ENCODE measurements at regions not wholly inside any gene's neighbourhood (a gene's known extent, or its start where the extent isn't known, plus 50 kb on each side); places are given as distances from the start of the nearest gene placed in this dataset.

- H3K4me1 ChIP-seq (ENCODE audit: control insufficient read depth, insufficient read depth, low read length), result no peaks in the 10 kb centered on the region
- no peaks in the 10 kb centered on the region for H3K36me3 ChIP-seq (ENCODE audit: control insufficient read depth in 2 of 2, insufficient read depth in 2 of 2, low read length in 2 of 2)
- H3K9me3 ChIP-seq (ENCODE audit: control insufficient read depth in 2 of 2, low read length in 2 of 2), result no peaks in the 10 kb centered on the region
- H3K9ac ChIP-seq (ENCODE audit: low read length in 2 of 2), result no peak overlapping the region
- no peak overlapping the region for H3K4me3 ChIP-seq (ENCODE audit: low read length in 2 of 2)
- no peaks in the 10 kb centered on the region for H3K27me3 ChIP-seq (ENCODE audit: control insufficient read depth in 1 of 2, insufficient read depth in 2 of 2, low read length in 2 of 2)
- no peak overlapping the region for H3K27ac ChIP-seq (ENCODE audit: low read length)
Measured at GRCh38 chr3:117356091-117356705, 646.6 kb downstream of the TUSC7 start.

GRCh38 chr3:117358717-117359314 lies 649.2 kb downstream of the TUSC7 start:
- Histone ChIP-seq H3K9me3 (ENCODE audit: control insufficient read depth in 2 of 2, low read length in 2 of 2) (no peaks in the 10 kb centered on the region), H3K36me3 (ENCODE audit: control insufficient read depth in 2 of 2, insufficient read depth in 2 of 2, low read length in 2 of 2) (no peaks in the 10 kb centered on the region), H3K9ac (ENCODE audit: low read length in 2 of 2) (no peak overlapping the region), H3K27ac (ENCODE audit: low read length) (no peak overlapping the region), H3K27me3 (ENCODE audit: control insufficient read depth in 1 of 2, insufficient read depth in 2 of 2, low read length in 2 of 2) (no peaks in the 10 kb centered on the region), H3K4me3 (ENCODE audit: low read length in 2 of 2) (no peak overlapping the region), H3K4me1 (ENCODE audit: control insufficient read depth, insufficient read depth, low read length) (no peaks in the 10 kb centered on the region)

- no peaks in the 10 kb centered on the region for H3K9me3 ChIP-seq (ENCODE audit: control insufficient read depth in 2 of 2, low read length in 2 of 2)
- no peaks in the 10 kb centered on the region for H3K4me1 ChIP-seq (ENCODE audit: control insufficient read depth, insufficient read depth, low read length)
- no peaks in the 10 kb centered on the region for H3K27me3 ChIP-seq (ENCODE audit: control insufficient read depth in 1 of 2, insufficient read depth in 2 of 2, low read length in 2 of 2)
- H3K9ac ChIP-seq (ENCODE audit: low read length in 2 of 2), result no peak overlapping the region
- H3K36me3 ChIP-seq (ENCODE audit: control insufficient read depth in 2 of 2, insufficient read depth in 2 of 2, low read length in 2 of 2), result no peaks in the 10 kb centered on the region
- H3K27ac ChIP-seq (ENCODE audit: low read length), result no peak overlapping the region
- H3K4me3 ChIP-seq (ENCODE audit: low read length in 2 of 2), result no peak overlapping the region
Measured at GRCh38 chr3:117366574-117366973, 657.0 kb downstream of the TUSC7 start.

- Histone ChIP-seq H3K36me3 (ENCODE audit: control insufficient read depth in 2 of 2, insufficient read depth in 2 of 2, low read length in 2 of 2) (no peaks in the 10 kb centered on the region), H3K4me1 (ENCODE audit: control insufficient read depth, insufficient read depth, low read length) (no peaks in the 10 kb centered on the region), H3K9ac (ENCODE audit: low read length in 2 of 2) (no peak overlapping the region), H3K27ac (ENCODE audit: low read length) (no peak overlapping the region), H3K27me3 (ENCODE audit: control insufficient read depth in 1 of 2, insufficient read depth in 2 of 2, low read length in 2 of 2) (no peaks in the 10 kb centered on the region), H3K4me3 (ENCODE audit: low read length in 2 of 2) (no peak overlapping the region), H3K9me3 (ENCODE audit: control insufficient read depth in 2 of 2, low read length in 2 of 2) (no peaks in the 10 kb centered on the region)
Measured at GRCh38 chr3:117367861-117368260, 658.3 kb downstream of the TUSC7 start.

GRCh38 chr3:117380631-117381030 lies 671.1 kb downstream of the TUSC7 start:
- H3K9me3 ChIP-seq (ENCODE audit: control insufficient read depth in 2 of 2, low read length in 2 of 2), result no peaks in the 10 kb centered on the region
- no peak overlapping the region for H3K4me3 ChIP-seq (ENCODE audit: low read length in 2 of 2)
- H3K36me3 ChIP-seq (ENCODE audit: control insufficient read depth in 2 of 2, insufficient read depth in 2 of 2, low read length in 2 of 2), result no peaks in the 10 kb centered on the region
- no peaks in the 10 kb centered on the region for H3K27me3 ChIP-seq (ENCODE audit: control insufficient read depth in 1 of 2, insufficient read depth in 2 of 2, low read length in 2 of 2)
- no peaks in the 10 kb centered on the region for H3K4me1 ChIP-seq (ENCODE audit: control insufficient read depth, insufficient read depth, low read length)
- no peak overlapping the region for H3K9ac ChIP-seq (ENCODE audit: low read length in 2 of 2)
- H3K27ac ChIP-seq (ENCODE audit: low read length), result no peak overlapping the region

- no peaks in the 10 kb centered on the region for H3K9me3 ChIP-seq (ENCODE audit: control insufficient read depth in 2 of 2, low read length in 2 of 2)
- H3K4me1 ChIP-seq (ENCODE audit: control insufficient read depth, insufficient read depth, low read length), result no peaks in the 10 kb centered on the region
- no peaks in the 10 kb centered on the region for H3K27me3 ChIP-seq (ENCODE audit: control insufficient read depth in 1 of 2, insufficient read depth in 2 of 2, low read length in 2 of 2)
- no peak overlapping the region for H3K4me3 ChIP-seq (ENCODE audit: low read length in 2 of 2)
- H3K27ac ChIP-seq (ENCODE audit: low read length), result no peak overlapping the region
- H3K36me3 ChIP-seq (ENCODE audit: control insufficient read depth in 2 of 2, insufficient read depth in 2 of 2, low read length in 2 of 2), result no peaks in the 10 kb centered on the region
- no peak overlapping the region for H3K9ac ChIP-seq (ENCODE audit: low read length in 2 of 2)
Measured at GRCh38 chr3:117393119-117393518, 683.5 kb downstream of the TUSC7 start.

- Histone ChIP-seq H3K9me3 (ENCODE audit: control insufficient read depth in 2 of 2, low read length in 2 of 2) (no peaks in the 10 kb centered on the region), H3K36me3 (ENCODE audit: control insufficient read depth in 2 of 2, insufficient read depth in 2 of 2, low read length in 2 of 2) (no peaks in the 10 kb centered on the region), H3K4me3 (ENCODE audit: low read length in 2 of 2) (no peak overlapping the region), H3K27me3 (ENCODE audit: control insufficient read depth in 1 of 2, insufficient read depth in 2 of 2, low read length in 2 of 2) (no peaks in the 10 kb centered on the region), H3K9ac (ENCODE audit: low read length in 2 of 2) (no peak overlapping the region), H3K27ac (ENCODE audit: low read length) (no peak overlapping the region), H3K4me1 (ENCODE audit: control insufficient read depth, insufficient read depth, low read length) (no peaks in the 10 kb centered on the region)
Measured at GRCh38 chr3:117398141-117398899, 688.7 kb downstream of the TUSC7 start.

- no peaks in the 10 kb centered on the region for H3K4me1 ChIP-seq (ENCODE audit: control insufficient read depth, insufficient read depth, low read length)
- no peaks in the 10 kb centered on the region for H3K9me3 ChIP-seq (ENCODE audit: control insufficient read depth in 2 of 2, low read length in 2 of 2)
- no peak overlapping the region for H3K9ac ChIP-seq (ENCODE audit: low read length in 2 of 2)
- no peak overlapping the region for H3K27ac ChIP-seq (ENCODE audit: low read length)
- H3K27me3 ChIP-seq (ENCODE audit: control insufficient read depth in 1 of 2, insufficient read depth in 2 of 2, low read length in 2 of 2), result no peaks in the 10 kb centered on the region
- H3K4me3 ChIP-seq (ENCODE audit: low read length in 2 of 2), result peak overlapping the region in 1 of 2 donors; percentile 30
- H3K36me3 ChIP-seq (ENCODE audit: control insufficient read depth in 2 of 2, insufficient read depth in 2 of 2, low read length in 2 of 2), result no peaks in the 10 kb centered on the region
Measured at GRCh38 chr3:117399311-117400078, 689.9 kb downstream of the TUSC7 start.

- Histone ChIP-seq H3K36me3 (ENCODE audit: control insufficient read depth in 2 of 2, insufficient read depth in 2 of 2, low read length in 2 of 2) (no peaks in the 10 kb centered on the region), H3K9ac (ENCODE audit: low read length in 2 of 2) (no peak overlapping the region), H3K27ac (ENCODE audit: low read length) (no peak overlapping the region), H3K4me3 (ENCODE audit: low read length in 2 of 2) (no peak overlapping the region), H3K27me3 (ENCODE audit: control insufficient read depth in 1 of 2, insufficient read depth in 2 of 2, low read length in 2 of 2) (no peaks in the 10 kb centered on the region), H3K9me3 (ENCODE audit: control insufficient read depth in 2 of 2, low read length in 2 of 2) (no peaks in the 10 kb centered on the region), H3K4me1 (ENCODE audit: control insufficient read depth, insufficient read depth, low read length) (no peaks in the 10 kb centered on the region)
Measured at GRCh38 chr3:117400303-117400702, 690.7 kb downstream of the TUSC7 start.

- no peaks in the 10 kb centered on the region for H3K36me3 ChIP-seq (ENCODE audit: control insufficient read depth in 2 of 2, insufficient read depth in 2 of 2, low read length in 2 of 2)
- no peak overlapping the region for H3K27ac ChIP-seq (ENCODE audit: low read length)
- no peak overlapping the region for H3K4me3 ChIP-seq (ENCODE audit: low read length in 2 of 2)
- H3K9me3 ChIP-seq (ENCODE audit: control insufficient read depth in 2 of 2, low read length in 2 of 2), result no peaks in the 10 kb centered on the region
- H3K4me1 ChIP-seq (ENCODE audit: control insufficient read depth, insufficient read depth, low read length), result no peaks in the 10 kb centered on the region
- no peaks in the 10 kb centered on the region for H3K27me3 ChIP-seq (ENCODE audit: control insufficient read depth in 1 of 2, insufficient read depth in 2 of 2, low read length in 2 of 2)
- no peak overlapping the region for H3K9ac ChIP-seq (ENCODE audit: low read length in 2 of 2)
Measured at GRCh38 chr3:117404141-117404540, 694.6 kb downstream of the TUSC7 start.
